ENCODE measurements at regions not wholly inside any gene's neighbourhood (a gene's known extent, or its start where the extent isn't known, plus 50 kb on each side); places are given as distances from the start of the nearest gene placed in this dataset.

GRCh38 chr20:54308804-54309203, 100.9 kb downstream of the PFDN4 start:
- DNase-seq = no peak
- Mint-ChIP-seq H3K36me3 (ENCODE audit: unreplicated experiment) (no peaks in the 10 kb centered on the region), H3K4me1 (ENCODE audit: low read depth, unreplicated experiment) (no peaks in the 10 kb centered on the region), H3K9me3 (ENCODE audit: unreplicated experiment) (peaks cover 2% of the 10 kb centered on the region), H3K27ac (ENCODE audit: unreplicated experiment) (no peak overlapping the region), H3K4me3 (ENCODE audit: unreplicated experiment) (no peak overlapping the region), H3K27me3 (ENCODE audit: unreplicated experiment) (no peaks in the 10 kb centered on the region)
- no peak for TF ChIP-seq CTCF (IDR thresholded peaks at IDR 0.05; ENCODE audit: partially characterized antibody, unreplicated experiment)

- no peak for TF ChIP-seq CTCF (IDR thresholded peaks at IDR 0.05; ENCODE audit: partially characterized antibody, unreplicated experiment)
- Mint-ChIP-seq H3K9me3 (ENCODE audit: unreplicated experiment) (peaks cover 2% of the 10 kb centered on the region), H3K4me3 (ENCODE audit: unreplicated experiment) (no peak overlapping the region), H3K4me1 (ENCODE audit: low read depth, unreplicated experiment) (no peaks in the 10 kb centered on the region), H3K36me3 (ENCODE audit: unreplicated experiment) (no peaks in the 10 kb centered on the region), H3K27me3 (ENCODE audit: unreplicated experiment) (no peaks in the 10 kb centered on the region), H3K27ac (ENCODE audit: unreplicated experiment) (no peak overlapping the region)
- DNase-seq = no peak
Measured at GRCh38 chr20:54318892-54319291, 111.0 kb downstream of the PFDN4 start.

- no peak for TF ChIP-seq CTCF (IDR thresholded peaks at IDR 0.05; ENCODE audit: partially characterized antibody, unreplicated experiment)
- H3K4me1 Mint-ChIP-seq (ENCODE audit: low read depth, unreplicated experiment) = no peaks in the 10 kb centered on the region
- no peak overlapping the region for H3K4me3 Mint-ChIP-seq (ENCODE audit: unreplicated experiment)
- H3K27ac Mint-ChIP-seq (ENCODE audit: unreplicated experiment) = no peak overlapping the region
- H3K27me3 Mint-ChIP-seq (ENCODE audit: unreplicated experiment) = no peaks in the 10 kb centered on the region
- no peaks in the 10 kb centered on the region for H3K36me3 Mint-ChIP-seq (ENCODE audit: unreplicated experiment)
- peaks cover 3% of the 10 kb centered on the region for H3K9me3 Mint-ChIP-seq (ENCODE audit: unreplicated experiment)
- no peak for DNase-seq
Measured at GRCh38 chr20:54320148-54320607, 112.3 kb downstream of the PFDN4 start.

- DNase-seq = no peak
- Mint-ChIP-seq H3K4me1 (ENCODE audit: low read depth, unreplicated experiment) (no peaks in the 10 kb centered on the region), H3K4me3 (ENCODE audit: unreplicated experiment) (no peak overlapping the region), H3K27ac (ENCODE audit: unreplicated experiment) (no peak overlapping the region), H3K9me3 (ENCODE audit: unreplicated experiment) (peaks cover 3% of the 10 kb centered on the region), H3K27me3 (ENCODE audit: unreplicated experiment) (no peaks in the 10 kb centered on the region), H3K36me3 (ENCODE audit: unreplicated experiment) (no peaks in the 10 kb centered on the region)
- no peak for TF ChIP-seq CTCF (IDR thresholded peaks at IDR 0.05; ENCODE audit: partially characterized antibody, unreplicated experiment)
Measured at GRCh38 chr20:54321352-54322087, 113.6 kb downstream of the PFDN4 start.

GRCh38 chr20:54323227-54323734, 115.4 kb downstream of the PFDN4 start:
- Mint-ChIP-seq H3K27me3 (ENCODE audit: unreplicated experiment) (no peaks in the 10 kb centered on the region), H3K9me3 (ENCODE audit: unreplicated experiment) (peaks cover 3% of the 10 kb centered on the region), H3K27ac (ENCODE audit: unreplicated experiment) (no peak overlapping the region), H3K4me3 (ENCODE audit: unreplicated experiment) (no peak overlapping the region), H3K36me3 (ENCODE audit: unreplicated experiment) (no peaks in the 10 kb centered on the region), H3K4me1 (ENCODE audit: low read depth, unreplicated experiment) (no peaks in the 10 kb centered on the region)
- no peak for DNase-seq
- no peak for TF ChIP-seq CTCF (IDR thresholded peaks at IDR 0.05; ENCODE audit: partially characterized antibody, unreplicated experiment)

Measured in glutamatergic neuron (in vitro differentiated cells).